ENCODE measurements at regions not wholly inside any gene's neighbourhood (a gene's known extent, or its start where the extent isn't known, plus 50 kb on each side); places are given as distances from the start of the nearest gene placed in this dataset.
"Not testable (repeated sequence)": the region's sequence is repeated elsewhere in the genome, so short reads cannot be mapped to it uniquely, and the experiment has no call there.

GRCh38 chr13:50214514-50214913 lies 199.3 kb downstream of the KCNRG start:
- H3K36me3 ChIP-seq, result no peaks in the 10 kb centered on the region
- no peaks in the 10 kb centered on the region for H3K27me3 ChIP-seq (replicated peaks)
- no peaks in the 10 kb centered on the region for H3K4me1 ChIP-seq (replicated peaks)
- H3K9me3 ChIP-seq (replicated peaks), result no peaks in the 10 kb centered on the region
- H3K27ac ChIP-seq, result no peak overlapping the region
- no peak for DNase-seq (ENCODE audit: low read depth in 1 of 2, low spot score in 2 of 2)
- H3K4me3 ChIP-seq, result no peak overlapping the region

DNA sequence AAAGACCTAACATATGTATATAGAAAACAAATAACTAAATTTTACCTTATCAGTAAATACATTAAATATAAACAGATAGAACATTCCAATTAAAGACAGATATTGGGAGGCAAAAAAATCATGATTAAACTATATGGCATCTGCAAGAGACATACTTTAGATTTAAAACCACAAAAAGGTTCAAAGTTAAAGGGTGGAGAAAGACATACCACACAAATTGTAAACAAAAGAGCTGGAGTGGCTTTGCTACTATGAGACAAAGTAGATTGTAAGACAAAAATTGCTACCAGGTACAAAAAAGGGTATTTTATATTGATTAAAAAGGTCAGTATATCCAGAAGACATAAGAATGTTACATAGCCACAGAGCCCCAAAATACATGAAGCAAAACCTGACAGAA lies 200.2 kb downstream of the KCNRG start:
- Histone ChIP-seq H3K9me3 (replicated peaks) (no peaks in the 10 kb centered on the region), H3K27me3 (replicated peaks) (no peaks in the 10 kb centered on the region), H3K4me1 (replicated peaks) (no peaks in the 10 kb centered on the region), H3K4me3 (no peak overlapping the region), H3K27ac (no peak overlapping the region), H3K36me3 (no peaks in the 10 kb centered on the region)
- no peak for DNase-seq (ENCODE audit: low read depth in 1 of 2, low spot score in 2 of 2)

DNA sequence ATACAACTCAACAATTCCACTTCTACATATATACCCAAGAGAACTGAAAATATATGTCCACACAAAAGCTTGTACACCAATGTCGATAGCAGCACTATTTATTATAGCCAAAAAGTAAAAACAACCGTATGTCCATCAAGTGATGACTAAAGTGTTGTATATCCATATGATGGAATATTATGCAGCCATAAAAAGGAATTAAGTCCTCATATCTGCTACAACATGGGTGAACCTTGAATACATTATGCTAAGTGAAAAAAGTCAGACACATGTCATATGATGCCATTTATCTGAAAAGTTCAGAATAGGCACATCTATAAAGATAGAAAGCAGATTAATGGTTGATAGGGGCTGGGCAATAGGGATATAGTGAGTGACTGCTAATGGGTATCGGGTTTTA lies 204.5 kb downstream of the KCNRG start:
- Histone ChIP-seq H3K27me3 (replicated peaks) (no peaks in the 10 kb centered on the region), H3K4me1 (replicated peaks) (no peaks in the 10 kb centered on the region), H3K27ac (no peak overlapping the region), H3K4me3 (no peak overlapping the region), H3K9me3 (replicated peaks) (no peaks in the 10 kb centered on the region), H3K36me3 (no peaks in the 10 kb centered on the region)
- DNase-seq (ENCODE audit: low read depth in 1 of 2, low spot score in 2 of 2), result no peak

DNA sequence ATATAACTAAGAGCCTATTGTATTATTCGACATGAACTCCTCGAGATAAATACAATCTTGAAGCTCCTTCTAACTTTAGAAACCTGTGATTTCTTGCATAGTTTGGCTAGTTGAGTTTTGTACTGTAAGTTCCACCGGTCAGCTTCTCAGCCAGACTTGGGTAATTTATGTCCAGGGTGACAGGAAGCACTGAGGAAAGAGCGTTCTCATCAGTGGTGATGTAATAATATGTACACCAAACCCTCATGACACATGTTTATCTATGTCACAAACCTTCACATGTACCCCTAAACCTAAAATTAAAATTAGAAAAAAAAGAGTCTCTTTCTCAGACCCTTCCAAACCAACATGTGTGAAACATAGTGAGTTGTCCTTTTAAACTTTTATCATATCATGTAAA lies 205.7 kb downstream of the KCNRG start:
- no peak overlapping the region for H3K27ac ChIP-seq
- no peak for DNase-seq (ENCODE audit: low read depth in 1 of 2, low spot score in 2 of 2)
- H3K4me3 ChIP-seq, result no peak overlapping the region
- H3K36me3 ChIP-seq, result no peaks in the 10 kb centered on the region
- H3K4me1 ChIP-seq (replicated peaks), result no peaks in the 10 kb centered on the region
- H3K27me3 ChIP-seq (replicated peaks), result no peaks in the 10 kb centered on the region
- no peaks in the 10 kb centered on the region for H3K9me3 ChIP-seq (replicated peaks)

- H3K4me3 ChIP-seq, result no peak overlapping the region
- no peaks in the 10 kb centered on the region for H3K27me3 ChIP-seq (replicated peaks)
- DNase-seq (ENCODE audit: low read depth in 1 of 2, low spot score in 2 of 2), result no peak
- no peaks in the 10 kb centered on the region for H3K4me1 ChIP-seq (replicated peaks)
- no peaks in the 10 kb centered on the region for H3K9me3 ChIP-seq (replicated peaks)
- H3K36me3 ChIP-seq, result no peaks in the 10 kb centered on the region
- no peak overlapping the region for H3K27ac ChIP-seq
Measured at GRCh38 chr13:50222569-50223332, 207.5 kb downstream of the KCNRG start.

DNA sequence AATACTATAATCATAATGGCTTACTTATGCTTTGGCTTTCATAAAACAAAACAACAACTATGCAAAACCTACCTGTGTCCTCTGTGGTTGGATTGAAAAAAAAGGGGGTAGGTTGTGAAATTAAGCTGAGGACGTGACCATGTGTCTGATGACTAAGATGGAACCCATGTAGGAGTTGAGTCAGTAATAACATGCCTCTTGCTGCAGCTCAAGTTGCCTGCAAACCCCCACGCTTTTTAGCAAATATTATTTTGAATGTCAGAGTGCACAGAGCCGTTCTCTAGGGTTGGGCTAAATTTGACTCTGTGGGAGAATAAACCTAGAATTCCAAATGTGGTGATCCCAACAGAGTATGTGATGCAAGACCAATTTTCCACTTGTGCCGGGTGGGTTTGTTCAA lies 209.3 kb downstream of the KCNRG start:
- Histone ChIP-seq H3K36me3 (no peaks in the 10 kb centered on the region), H3K27ac (no peak overlapping the region), H3K9me3 (replicated peaks) (no peaks in the 10 kb centered on the region), H3K4me3 (no peak overlapping the region), H3K4me1 (replicated peaks) (no peaks in the 10 kb centered on the region), H3K27me3 (replicated peaks) (no peaks in the 10 kb centered on the region)
- DNase-seq (ENCODE audit: low read depth in 1 of 2, low spot score in 2 of 2), result no peak

GRCh38 chr13:50225193-50226155 lies 210.2 kb downstream of the KCNRG start:
- no peak overlapping the region for H3K4me3 ChIP-seq
- H3K36me3 ChIP-seq, result no peaks in the 10 kb centered on the region
- H3K4me1 ChIP-seq (replicated peaks), result peaks cover 9% of the 10 kb centered on the region
- no peak for DNase-seq (ENCODE audit: low read depth in 1 of 2, low spot score in 2 of 2)
- no peaks in the 10 kb centered on the region for H3K27me3 ChIP-seq (replicated peaks)
- no peak overlapping the region for H3K27ac ChIP-seq
- H3K9me3 ChIP-seq (replicated peaks), result no peaks in the 10 kb centered on the region

GRCh38 chr13:50226515-50227155 lies 211.4 kb downstream of the KCNRG start:
- no peak for DNase-seq (ENCODE audit: low read depth in 1 of 2, low spot score in 2 of 2)
- H3K9me3 ChIP-seq (replicated peaks), result no peaks in the 10 kb centered on the region
- no peaks in the 10 kb centered on the region for H3K27me3 ChIP-seq (replicated peaks)
- no peak overlapping the region for H3K4me3 ChIP-seq
- H3K27ac ChIP-seq, result no peak overlapping the region
- peaks cover 13% of the 10 kb centered on the region for H3K4me1 ChIP-seq (replicated peaks)
- no peaks in the 10 kb centered on the region for H3K36me3 ChIP-seq

- Histone ChIP-seq H3K27me3 (replicated peaks) (no peaks in the 10 kb centered on the region), H3K9me3 (replicated peaks) (no peaks in the 10 kb centered on the region), H3K27ac (no peak overlapping the region), H3K4me1 (replicated peaks) (peaks cover 13% of the 10 kb centered on the region), H3K36me3 (no peaks in the 10 kb centered on the region), H3K4me3 (no peak overlapping the region)
- no peak for DNase-seq (ENCODE audit: low read depth in 1 of 2, low spot score in 2 of 2)
Measured at GRCh38 chr13:50227361-50227760, 212.1 kb downstream of the KCNRG start.

- no peak for DNase-seq (ENCODE audit: low read depth in 1 of 2, low spot score in 2 of 2)
Measured at GRCh38 chr13:50228527-50228926, 213.3 kb downstream of the KCNRG start.

DNA sequence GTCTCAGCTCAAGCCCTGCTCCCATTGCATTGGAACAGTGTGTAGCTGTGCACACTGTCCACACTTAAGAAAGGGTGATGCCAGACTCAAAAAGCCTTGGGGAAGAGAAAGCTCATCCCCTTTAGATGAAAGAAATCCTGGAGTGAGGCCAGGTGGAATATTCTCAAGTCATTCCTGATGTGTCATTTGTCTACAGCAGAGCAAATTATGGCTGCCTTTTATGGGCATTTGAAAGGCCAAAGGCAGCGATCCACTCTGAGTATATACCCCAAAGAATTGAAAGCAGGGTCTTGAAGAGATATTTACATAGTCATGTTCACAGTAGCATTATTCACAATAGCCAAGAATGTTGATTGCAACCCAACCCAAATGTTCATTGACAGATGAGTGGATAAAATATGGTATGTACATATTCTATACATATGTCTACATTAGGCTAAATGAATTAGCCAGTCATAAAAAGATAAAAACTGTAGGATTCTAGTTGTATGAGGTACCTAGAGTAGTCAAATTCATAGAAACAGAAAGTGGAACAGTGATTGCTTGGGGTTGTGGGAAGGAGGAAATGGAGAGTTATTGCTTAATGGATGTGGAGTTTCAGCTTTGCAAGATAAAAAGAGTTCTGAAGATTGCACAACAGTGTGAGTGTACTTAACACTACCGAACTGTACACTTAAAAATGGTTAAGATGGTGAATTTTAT lies 214.9 kb downstream of the KCNRG start:
- H3K9me3 ChIP-seq (replicated peaks), result no peaks in the 10 kb centered on the region
- peak in 1 of 2 experiments; percentile 28 for DNase-seq (ENCODE audit: low read depth in 1 of 2, low spot score in 2 of 2)

More at GRCh38 chr13:50228527-50228926, 213.3 kb downstream of the KCNRG start:
- H3K36me3 ChIP-seq, result no peaks in the 10 kb centered on the region
- no peak overlapping the region for H3K4me3 ChIP-seq
- H3K9me3 ChIP-seq (replicated peaks), result no peaks in the 10 kb centered on the region
- no peak overlapping the region for H3K27ac ChIP-seq
- H3K4me1 ChIP-seq (replicated peaks), result peaks cover 13% of the 10 kb centered on the region
- H3K27me3 ChIP-seq (replicated peaks), result no peaks in the 10 kb centered on the region

GRCh38 chr13:50230662-50230978 lies 215.4 kb downstream of the KCNRG start:
- no peaks in the 10 kb centered on the region for H3K27me3 ChIP-seq (replicated peaks)
- H3K9me3 ChIP-seq (replicated peaks), result no peaks in the 10 kb centered on the region
- DNase-seq (ENCODE audit: low read depth in 1 of 2, low spot score in 2 of 2), result no peak
- no peaks in the 10 kb centered on the region for H3K36me3 ChIP-seq
- H3K27ac ChIP-seq, result no peak overlapping the region
- no peak overlapping the region for H3K4me3 ChIP-seq
- H3K4me1 ChIP-seq (replicated peaks), result peaks cover 13% of the 10 kb centered on the region

More for the DNA sequence above, 214.9 kb downstream of the KCNRG start:
- no peaks in the 10 kb centered on the region for H3K27me3 ChIP-seq (replicated peaks)
- no peak overlapping the region for H3K4me3 ChIP-seq
- no peak overlapping the region for H3K27ac ChIP-seq
- no peaks in the 10 kb centered on the region for H3K36me3 ChIP-seq
- H3K4me1 ChIP-seq (replicated peaks), result peaks cover 13% of the 10 kb centered on the region

- H3K9me3 ChIP-seq (replicated peaks); DNase-seq (ENCODE audit: low read depth in 1 of 2, low spot score in 2 of 2); H3K27me3 ChIP-seq (replicated peaks); H3K36me3 ChIP-seq; H3K4me3 ChIP-seq; H3K27ac ChIP-seq: not testable (repeated sequence)
- peaks cover 13% of the 10 kb centered on the region for H3K4me1 ChIP-seq (replicated peaks)
Measured at GRCh38 chr13:50233574-50233973, 218.3 kb downstream of the KCNRG start.

All from SJSA1 (cell line).